ENCODE measurements at regions not wholly inside any gene's neighbourhood (a gene's known extent, or its start where the extent isn't known, plus 50 kb on each side); places are given as distances from the start of the nearest gene placed in this dataset.

DNA sequence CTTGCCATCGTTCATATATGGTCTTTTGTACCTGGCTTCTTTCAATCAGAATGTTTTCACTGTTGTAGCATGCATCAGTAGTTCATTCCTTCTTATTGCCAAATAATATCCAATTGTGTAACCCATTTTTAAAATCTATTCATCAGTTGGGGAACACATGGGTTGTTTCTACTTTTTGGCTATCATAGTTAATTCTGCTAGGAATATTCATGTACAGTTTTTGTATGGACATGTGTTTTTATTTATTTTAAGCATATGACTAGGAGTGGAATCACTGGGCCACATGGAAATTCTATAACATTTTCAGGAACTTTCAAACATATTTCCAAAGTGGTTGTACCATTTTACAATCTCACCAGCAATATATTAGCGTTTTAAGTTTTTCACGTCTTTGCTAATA is 151.9 kb upstream of the PRNP start:
- TF ChIP-seq EGR1 (IDR thresholded peaks at IDR 0.05; ENCODE audit: low read depth), result no peak
- no peak for TF ChIP-seq POLR2AphosphoS5 (IDR thresholded peaks at IDR 0.05; ENCODE audit: low read depth, low read length)
- TF ChIP-seq, protein P1, sequence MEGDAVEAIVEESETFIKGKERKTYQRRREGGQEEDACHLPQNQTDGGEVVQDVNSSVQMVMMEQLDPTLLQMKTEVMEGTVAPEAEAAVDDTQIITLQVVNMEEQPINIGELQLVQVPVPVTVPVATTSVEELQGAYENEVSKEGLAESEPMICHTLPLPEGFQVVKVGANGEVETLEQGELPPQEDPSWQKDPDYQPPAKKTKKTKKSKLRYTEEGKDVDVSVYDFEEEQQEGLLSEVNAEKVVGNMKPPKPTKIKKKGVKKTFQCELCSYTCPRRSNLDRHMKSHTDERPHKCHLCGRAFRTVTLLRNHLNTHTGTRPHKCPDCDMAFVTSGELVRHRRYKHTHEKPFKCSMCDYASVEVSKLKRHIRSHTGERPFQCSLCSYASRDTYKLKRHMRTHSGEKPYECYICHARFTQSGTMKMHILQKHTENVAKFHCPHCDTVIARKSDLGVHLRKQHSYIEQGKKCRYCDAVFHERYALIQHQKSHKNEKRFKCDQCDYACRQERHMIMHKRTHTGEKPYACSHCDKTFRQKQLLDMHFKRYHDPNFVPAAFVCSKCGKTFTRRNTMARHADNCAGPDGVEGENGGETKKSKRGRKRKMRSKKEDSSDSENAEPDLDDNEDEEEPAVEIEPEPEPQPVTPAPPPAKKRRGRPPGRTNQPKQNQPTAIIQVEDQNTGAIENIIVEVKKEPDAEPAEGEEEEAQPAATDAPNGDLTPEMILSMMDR (IDR thresholded peaks at IDR 0.05 in 2 of 3, conservative IDR thresholded peaks at IDR 0.05 in 1 of 3; ENCODE audit: borderline replicate concordance in 1 of 3, insufficient read depth in 1 of 3, low read depth in 2 of 3, low read length in 2 of 3), result no peak
- no peak for TF ChIP-seq TCF7L2 (IDR thresholded peaks at IDR 0.05; ENCODE audit: borderline replicate concordance, extremely low read depth, insufficient read depth, insufficient read length)
- TF ChIP-seq JUND (IDR thresholded peaks at IDR 0.05), result no peak
- TF ChIP-seq POLR2A (IDR thresholded peaks at IDR 0.05; ENCODE audit: borderline replicate concordance, extremely low read depth, insufficient read depth, insufficient read length), result no peak
- TF ChIP-seq SIN3A (IDR thresholded peaks at IDR 0.05; ENCODE audit: low read depth), result no peak
- no peak for TF ChIP-seq EZH2 (IDR thresholded peaks at IDR 0.05)
- TF ChIP-seq, protein P2, sequence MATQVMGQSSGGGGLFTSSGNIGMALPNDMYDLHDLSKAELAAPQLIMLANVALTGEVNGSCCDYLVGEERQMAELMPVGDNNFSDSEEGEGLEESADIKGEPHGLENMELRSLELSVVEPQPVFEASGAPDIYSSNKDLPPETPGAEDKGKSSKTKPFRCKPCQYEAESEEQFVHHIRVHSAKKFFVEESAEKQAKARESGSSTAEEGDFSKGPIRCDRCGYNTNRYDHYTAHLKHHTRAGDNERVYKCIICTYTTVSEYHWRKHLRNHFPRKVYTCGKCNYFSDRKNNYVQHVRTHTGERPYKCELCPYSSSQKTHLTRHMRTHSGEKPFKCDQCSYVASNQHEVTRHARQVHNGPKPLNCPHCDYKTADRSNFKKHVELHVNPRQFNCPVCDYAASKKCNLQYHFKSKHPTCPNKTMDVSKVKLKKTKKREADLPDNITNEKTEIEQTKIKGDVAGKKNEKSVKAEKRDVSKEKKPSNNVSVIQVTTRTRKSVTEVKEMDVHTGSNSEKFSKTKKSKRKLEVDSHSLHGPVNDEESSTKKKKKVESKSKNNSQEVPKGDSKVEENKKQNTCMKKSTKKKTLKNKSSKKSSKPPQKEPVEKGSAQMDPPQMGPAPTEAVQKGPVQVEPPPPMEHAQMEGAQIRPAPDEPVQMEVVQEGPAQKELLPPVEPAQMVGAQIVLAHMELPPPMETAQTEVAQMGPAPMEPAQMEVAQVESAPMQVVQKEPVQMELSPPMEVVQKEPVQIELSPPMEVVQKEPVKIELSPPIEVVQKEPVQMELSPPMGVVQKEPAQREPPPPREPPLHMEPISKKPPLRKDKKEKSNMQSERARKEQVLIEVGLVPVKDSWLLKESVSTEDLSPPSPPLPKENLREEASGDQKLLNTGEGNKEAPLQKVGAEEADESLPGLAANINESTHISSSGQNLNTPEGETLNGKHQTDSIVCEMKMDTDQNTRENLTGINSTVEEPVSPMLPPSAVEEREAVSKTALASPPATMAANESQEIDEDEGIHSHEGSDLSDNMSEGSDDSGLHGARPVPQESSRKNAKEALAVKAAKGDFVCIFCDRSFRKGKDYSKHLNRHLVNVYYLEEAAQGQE (IDR thresholded peaks at IDR 0.05; ENCODE audit: low read depth), result no peak
- TF ChIP-seq EZH2phosphoT487 (IDR thresholded peaks at IDR 0.05; ENCODE audit: borderline replicate concordance), result no peak
- TF ChIP-seq, protein P3, sequence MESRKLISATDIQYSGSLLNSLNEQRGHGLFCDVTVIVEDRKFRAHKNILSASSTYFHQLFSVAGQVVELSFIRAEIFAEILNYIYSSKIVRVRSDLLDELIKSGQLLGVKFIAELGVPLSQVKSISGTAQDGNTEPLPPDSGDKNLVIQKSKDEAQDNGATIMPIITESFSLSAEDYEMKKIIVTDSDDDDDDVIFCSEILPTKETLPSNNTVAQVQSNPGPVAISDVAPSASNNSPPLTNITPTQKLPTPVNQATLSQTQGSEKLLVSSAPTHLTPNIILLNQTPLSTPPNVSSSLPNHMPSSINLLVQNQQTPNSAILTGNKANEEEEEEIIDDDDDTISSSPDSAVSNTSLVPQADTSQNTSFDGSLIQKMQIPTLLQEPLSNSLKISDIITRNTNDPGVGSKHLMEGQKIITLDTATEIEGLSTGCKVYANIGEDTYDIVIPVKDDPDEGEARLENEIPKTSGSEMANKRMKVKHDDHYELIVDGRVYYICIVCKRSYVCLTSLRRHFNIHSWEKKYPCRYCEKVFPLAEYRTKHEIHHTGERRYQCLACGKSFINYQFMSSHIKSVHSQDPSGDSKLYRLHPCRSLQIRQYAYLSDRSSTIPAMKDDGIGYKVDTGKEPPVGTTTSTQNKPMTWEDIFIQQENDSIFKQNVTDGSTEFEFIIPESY (IDR thresholded peaks at IDR 0.05; ENCODE audit: extremely low read depth, insufficient replicate concordance, low read length), result no peak
- TF ChIP-seq CEBPB (IDR thresholded peaks at IDR 0.05; ENCODE audit: low read depth), result no peak
- no peak for TF ChIP-seq ZFX (IDR thresholded peaks at IDR 0.05)
- TF ChIP-seq ZNF274 (IDR thresholded peaks at IDR 0.05; ENCODE audit: low read depth, low read length), result no peak
